ENCODE measurements at regions not wholly inside any gene's neighbourhood (a gene's known extent, or its start where the extent isn't known, plus 50 kb on each side); places are given as distances from the start of the nearest gene placed in this dataset.

DNA sequence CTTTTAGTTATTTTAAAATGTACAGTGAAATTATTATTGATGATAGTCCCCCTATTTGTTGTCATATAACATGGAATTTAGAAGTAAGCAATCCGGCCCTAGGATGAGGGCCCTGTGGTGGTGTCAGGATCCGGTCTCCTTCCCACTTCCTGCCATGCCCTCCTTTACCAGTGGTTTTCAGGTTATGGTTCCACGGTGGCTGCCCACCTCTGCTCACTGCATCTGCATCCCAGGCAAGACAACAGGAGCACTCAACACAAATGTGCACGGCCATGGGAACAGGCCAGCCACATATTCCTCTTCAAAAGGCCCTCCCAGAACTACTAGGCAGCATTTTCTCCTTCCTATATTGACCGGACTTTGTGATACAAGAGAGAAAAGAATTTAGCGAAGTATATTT lies 1007.2 kb downstream of the TBC1D22A start:
- no peak for DNase-seq (ENCODE audit: low read depth)

DNA sequence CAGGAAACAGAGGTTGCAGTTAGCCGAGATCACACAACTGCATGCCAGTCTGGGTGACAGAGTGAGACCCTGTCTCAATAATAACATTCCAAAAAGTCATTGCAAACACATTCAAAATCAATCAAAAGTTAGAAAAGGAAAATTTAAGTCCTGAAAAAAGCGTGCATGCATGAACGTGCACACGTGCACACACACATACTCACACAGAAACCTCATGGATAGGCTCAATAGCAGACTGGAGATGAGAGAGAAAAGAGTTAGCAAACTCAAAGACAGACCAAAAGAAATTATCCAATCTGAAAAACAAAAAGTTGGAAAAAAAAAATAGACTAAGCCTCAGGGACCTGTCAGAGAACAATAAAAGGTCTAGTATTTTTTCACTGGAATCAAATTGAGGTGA lies 1005.6 kb downstream of the TBC1D22A start:
- DNase-seq (ENCODE audit: low read depth), result no peak

DNA sequence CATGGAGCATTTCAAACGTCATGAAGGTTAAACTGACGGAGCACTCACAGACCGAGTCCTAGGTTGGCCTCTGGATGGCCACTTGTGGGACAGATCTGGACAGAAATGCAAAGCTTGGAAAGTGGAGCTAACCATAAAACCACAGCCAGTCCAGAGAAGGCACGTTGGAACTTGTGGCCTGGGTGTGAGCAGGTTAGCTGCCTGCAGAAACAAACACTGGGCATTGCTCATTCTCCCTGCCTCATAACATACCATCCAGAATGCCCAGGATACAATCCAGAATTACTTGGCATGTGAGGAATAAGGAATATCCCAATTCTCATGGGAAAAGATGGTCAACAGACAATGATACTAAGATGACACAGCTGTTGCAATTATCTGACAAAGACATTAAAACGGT lies 1005.0 kb downstream of the TBC1D22A start:
- DNase-seq (ENCODE audit: low read depth), result no peak

DNA sequence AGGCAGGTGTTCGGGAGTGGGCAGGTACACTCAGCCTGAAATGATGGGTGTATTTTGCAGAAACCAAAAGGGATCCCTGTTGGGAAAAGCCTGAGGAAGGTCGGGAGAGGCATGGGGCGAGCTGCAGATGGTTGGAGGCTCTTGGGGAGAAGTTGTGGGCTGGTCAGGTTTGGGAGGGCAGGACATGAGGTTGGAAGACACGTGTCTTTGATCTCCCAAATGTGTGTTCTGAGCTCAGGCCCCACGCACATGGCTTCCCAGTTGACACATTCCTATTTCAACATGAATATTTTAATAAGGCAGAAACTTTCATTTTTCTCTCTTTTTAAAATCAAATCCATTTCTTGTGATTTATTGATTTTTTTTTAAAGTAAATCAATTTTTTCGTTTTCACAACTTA lies 1003.3 kb downstream of the TBC1D22A start:
- DNase-seq (ENCODE audit: low read depth), result no peak

DNA sequence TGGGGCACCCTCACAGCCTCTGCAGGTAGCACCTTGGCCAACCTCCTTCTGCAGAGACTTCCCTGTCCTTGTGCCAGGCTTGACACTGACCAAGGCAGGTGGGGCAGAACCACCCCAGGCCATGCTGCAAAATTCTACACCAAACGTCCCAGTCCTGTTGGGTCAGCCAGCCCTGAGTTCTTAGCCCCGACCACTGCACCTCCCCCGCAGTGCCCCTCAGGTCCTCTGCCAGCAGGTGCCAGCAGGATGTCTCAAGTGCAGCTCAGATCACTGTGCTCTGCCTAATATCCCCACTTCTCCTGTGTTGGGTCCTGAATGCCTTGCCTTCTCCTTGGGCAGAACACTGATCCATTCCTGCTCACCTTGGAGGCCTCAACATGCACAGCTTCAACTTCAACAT lies 999.7 kb downstream of the TBC1D22A start:
- DNase-seq (ENCODE audit: low read depth), result no peak

DNA sequence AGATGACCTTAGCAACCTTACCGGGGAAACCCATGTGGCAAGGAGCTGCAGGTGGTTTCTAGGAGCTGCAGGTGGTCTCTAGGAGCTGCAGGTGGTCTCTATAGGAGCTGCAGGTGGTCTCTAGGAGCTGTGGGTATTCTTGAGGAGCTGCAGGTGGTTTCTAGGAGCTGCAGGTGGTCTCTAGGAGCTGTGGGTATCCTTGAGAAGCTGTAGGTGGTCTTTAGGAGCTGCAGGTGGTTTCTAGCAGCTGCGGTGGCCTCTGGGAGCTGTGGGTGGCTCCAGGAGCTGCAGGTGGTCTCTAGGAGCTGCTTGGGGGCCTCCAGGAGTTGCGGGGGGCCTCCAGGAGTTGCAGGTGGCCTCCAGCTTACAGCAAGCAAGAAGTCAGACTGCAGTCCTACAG lies 997.5 kb downstream of the TBC1D22A start:
- no peak for DNase-seq (ENCODE audit: low read depth)

DNA sequence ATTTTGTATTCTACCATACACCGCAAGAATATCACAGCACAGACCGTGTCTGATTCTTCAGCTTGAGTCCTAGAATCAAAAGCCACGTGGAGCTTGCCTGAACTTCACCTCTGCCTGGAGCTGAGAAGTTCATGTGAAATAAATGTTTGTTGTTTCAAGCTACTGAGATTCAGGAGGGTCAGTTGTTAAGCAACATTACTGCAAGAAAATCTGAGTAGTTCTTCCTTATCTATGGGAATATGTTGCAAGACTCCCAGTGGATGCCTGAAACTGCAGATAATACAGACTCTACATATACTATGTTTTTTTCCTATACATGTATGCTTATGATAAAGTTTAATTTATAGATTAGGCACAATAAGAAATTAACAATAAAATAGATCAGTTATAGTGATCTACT lies 995.3 kb downstream of the TBC1D22A start:
- no peak for DNase-seq (ENCODE audit: low read depth)

DNA sequence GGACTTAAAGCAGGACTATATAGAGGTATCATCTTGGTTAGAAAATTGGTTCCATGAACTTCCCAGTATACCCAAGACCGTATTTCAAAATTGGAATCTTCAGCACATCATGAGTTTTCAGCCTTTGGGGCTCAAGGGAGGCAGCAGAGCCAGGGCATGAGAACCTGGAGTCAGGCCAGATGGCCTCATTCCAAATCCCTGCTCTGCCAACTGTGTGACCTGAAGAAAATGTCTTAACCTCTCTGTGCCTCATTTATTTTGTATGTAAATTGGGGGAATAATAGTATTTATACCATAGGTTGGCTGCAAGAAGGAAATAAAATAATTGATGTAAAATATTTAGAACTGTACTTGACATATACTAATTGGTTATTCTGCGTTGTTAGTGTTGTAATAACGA lies 987.6 kb downstream of the TBC1D22A start:
- no peak for DNase-seq (ENCODE audit: low read depth)

DNA sequence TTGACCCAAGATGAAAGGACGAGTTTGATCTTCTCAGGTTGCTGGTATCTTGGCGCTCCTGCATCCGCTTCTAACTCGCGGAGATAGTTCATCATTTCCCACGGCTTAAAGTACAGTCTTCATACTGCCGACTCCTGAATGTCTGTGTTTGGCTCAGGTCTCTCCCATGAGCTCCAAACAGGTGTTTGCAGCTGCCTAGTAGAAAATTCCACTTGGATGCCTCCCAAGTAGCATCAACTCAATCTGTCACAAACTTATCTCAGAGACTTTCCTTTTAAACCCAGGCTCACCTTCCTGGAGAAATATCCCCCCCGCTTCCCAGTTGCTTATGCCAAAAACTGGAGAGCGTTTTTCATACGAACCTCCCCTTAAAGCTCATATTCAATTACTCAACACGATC lies 986.5 kb downstream of the TBC1D22A start:
- DNase-seq (ENCODE audit: low read depth), result no peak

DNA sequence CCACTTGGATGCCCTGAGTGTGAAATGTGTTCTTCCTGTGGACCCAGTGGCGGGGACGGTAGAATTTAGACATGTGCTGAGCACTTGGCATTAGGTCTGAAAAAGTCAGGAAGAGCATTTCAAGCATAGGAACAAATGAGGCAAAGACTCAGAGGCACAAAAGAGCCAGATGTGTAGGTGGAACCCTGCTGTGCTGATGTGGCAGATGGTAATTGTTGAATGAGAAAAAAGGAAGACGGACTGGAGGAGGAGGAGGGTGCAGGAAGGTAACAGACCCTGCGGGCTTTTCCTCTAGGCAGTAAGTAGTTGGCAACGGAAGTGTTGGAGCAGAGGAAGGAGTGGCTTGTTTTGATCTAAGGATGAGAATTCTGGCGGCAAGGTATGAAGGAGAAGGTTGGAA lies 985.8 kb downstream of the TBC1D22A start:
- DNase-seq (ENCODE audit: low read depth), result no peak

DNA sequence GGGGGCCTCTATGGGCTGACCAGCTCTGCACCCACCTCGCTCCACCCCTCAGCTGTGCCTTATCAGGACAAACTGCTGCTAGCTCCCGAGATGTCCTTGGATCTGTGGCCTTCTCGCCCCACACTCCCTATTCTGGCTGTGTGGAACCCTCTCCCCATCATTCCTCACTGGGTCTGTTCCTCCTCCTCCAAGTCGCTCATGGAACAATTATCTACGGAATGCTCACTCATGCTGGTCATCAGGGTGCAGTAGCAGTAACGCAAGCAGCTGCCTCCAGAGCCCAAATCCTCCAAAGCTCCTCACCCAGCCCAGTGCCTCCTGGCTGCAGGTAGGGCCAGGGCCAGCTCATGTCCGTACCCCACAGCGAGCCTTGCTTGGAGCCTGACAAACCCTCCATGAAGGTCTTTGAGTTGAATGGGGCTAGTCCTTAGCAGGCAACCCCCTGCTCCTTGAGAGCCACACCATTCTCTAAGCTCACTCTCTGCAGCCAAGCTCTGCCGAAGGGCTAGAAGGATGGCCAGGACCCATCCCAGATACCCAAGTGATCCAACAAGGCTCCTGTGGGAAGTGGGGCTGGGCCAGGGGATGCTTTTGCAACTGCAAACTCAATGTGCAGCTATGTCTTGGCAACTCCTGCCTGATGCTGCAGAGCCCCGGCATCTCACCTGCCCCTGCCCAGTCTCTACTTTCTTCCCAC lies 977.8 kb downstream of the TBC1D22A start:
- DNase-seq (ENCODE audit: low read depth), result no peak

DNA sequence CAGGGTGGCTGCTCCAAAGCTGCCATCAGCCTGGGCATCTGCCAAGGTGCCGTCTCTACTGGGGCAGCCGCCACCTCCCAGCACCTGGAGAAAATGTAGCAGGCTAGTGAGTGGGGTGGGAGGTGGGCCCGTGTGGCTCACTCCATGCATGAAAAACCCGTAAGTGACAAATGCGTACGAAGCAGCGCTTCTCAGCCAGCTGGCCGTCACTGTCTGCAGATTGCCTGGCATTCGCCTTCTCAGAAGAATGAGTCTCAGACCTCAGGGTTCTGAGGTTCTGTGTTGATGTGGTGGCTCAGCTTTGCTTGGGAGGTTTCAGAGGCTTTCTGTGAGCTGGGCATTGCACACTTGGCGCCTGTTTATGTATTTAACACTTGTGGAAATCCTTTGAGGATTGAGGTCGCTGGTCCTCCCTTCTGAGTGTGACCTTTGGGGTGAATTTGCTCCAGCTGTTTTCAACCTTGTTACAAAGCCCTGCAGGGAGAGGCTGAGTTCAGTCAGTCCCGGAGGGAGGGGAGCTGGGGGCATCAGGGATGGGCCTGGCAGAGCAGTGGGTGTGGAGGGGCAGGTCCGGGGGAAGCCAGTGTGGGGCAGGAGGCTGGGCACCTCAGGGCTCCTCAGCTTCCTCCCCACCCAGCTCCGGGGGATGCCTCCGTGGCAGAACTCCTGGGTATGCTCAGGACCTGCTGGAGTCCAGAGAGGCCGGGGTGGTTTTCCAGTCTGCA lies 977.0 kb downstream of the TBC1D22A start:
- no peak for DNase-seq (ENCODE audit: low read depth)

DNA sequence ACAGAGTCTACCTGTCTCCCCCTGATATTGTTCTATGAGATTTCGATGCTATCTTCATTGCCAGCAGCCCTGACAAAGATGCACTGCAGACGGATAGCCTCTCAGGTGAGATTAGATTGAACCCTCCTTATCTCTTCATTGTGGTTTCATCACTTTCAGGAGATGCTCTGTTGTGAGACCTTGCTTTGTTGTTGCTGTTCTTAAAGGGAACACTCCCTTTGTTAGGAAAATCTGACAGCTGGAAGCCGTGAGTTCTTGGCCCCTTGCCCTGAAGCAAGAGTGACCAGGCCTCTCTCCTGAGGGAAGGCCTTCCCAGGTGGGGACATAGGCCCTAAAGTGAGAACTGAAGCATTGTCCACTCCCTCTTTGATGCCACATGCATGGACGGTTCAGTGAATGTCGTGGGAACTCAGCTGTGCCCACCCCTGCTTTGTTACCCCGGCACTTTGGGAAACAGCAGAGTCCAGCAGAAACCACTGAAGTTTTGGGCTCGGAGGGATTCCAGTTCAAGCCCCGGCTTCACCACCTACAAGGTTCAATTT lies 976.1 kb downstream of the TBC1D22A start:
- no peak for DNase-seq (ENCODE audit: low read depth)

DNA sequence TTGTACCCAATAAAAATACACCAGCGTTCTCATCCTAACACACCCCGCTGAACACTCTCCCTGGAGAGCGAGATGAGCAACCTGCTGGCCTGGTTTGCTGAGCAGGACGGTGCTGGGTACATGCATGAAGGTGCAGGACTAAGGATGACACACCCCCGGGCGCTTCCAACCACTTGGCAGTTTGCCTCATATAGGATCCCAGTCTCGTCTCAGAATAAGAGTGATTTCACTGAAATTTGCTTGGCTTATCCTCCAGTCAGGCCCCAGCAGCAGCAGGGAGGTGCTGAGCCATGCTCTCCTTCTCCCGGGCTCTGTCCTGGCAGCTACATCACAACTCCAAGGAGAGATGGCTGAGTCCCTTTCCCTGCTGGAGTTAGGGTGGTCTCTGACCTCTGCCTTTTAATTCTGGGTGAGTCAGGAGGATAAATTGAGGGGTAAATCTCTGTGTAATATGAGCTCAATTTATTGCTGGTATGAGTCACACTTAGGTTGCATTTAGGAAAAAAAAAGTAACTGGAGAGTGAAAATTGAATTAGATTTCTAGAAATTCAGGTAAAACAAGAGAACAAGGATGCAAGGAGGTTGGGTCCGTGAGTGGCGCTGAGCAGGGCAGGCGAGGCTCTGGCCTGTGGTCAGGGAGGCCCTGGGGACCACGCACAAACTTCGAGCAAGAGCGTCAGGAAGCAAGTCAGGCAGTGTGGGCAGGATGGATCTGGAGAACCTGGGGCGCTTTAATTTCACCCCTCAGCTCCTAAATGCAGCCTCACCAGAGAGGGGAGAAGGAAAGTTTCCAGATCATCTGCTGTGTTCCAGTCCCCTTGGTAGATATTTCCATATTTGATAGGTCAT lies 974.0 kb downstream of the TBC1D22A start:
- no peak for DNase-seq (ENCODE audit: low read depth)

DNA sequence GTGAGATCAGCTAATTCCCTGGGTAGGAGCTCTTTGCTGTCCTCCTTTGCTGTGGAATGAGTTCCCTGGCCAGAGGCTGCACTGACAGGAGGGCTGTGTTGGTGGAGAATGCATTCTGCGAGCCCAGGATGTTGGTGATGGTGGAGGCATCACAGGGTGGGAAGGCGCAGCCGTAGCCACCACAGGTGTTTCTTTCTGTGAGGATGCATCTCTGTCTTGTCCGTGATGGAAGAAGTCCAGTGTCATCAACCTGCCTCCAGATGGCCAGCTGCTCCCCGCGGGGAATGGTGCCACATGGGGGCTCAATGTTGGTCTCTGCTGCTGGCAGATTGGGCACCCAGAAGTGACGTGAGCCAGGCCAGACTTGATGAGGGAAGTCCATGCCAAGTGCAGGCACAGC lies 972.1 kb downstream of the TBC1D22A start:
- no peak for DNase-seq (ENCODE audit: low read depth)

DNA sequence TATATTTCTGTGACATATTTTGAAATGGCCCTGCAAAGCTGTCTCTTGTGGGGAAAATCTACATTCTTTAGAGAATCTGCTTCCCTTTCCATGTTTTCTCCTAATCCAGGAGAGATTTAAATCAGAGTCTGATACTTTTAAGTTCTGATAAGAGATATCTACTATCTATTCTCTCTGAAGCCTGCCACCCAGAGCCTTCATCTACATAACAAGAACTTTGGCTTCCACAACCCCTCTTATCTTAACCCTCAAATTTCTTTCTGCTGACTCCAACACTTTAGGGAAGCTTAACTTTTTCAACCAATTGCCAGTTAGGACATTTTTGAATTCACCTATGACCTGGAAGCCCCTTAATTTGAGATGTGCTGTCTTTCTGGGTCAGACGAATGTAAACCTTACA lies 965.2 kb downstream of the TBC1D22A start:
- DNase-seq (ENCODE audit: low read depth), result no peak

DNA sequence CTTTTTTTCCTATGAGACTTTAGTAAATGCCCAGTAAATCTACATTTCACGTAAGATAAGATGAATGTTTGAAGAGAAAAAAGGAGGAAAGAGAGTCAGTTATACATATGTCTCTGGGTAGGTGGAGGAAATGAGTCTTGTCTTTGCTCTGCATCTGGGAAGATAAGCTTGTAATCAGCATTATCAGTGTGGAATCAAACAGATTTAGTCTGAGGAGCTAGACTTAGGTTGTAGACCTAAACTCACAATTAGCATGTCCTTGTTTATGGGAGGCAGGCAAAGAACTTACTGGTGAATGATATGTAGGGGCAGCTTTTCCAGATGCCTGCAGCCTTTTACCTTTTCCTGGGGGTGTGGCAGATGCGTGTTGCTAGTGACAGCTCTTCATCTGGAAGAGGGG lies 962.3 kb downstream of the TBC1D22A start:
- no peak for DNase-seq (ENCODE audit: low read depth)

DNA sequence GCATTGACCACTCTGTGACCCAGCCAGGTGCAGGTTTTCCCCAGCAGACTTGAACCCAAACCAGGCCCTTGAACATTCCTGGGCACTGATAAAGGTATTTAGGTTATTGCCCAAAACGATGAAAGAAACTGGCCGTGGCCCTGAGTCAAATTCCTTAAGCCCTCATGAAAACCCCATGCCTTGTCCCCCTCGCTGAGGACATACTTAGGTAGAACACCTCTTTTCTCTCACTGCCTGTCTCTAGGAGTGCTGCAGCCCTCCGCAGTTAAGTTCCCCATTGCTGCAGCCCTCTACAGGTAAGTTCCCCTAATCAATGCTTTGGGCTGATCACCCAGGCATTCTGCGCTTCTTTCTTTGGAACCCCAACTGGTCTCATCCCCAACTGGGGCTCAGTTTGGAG lies 961.6 kb downstream of the TBC1D22A start:
- DNase-seq (ENCODE audit: low read depth), result no peak

DNA sequence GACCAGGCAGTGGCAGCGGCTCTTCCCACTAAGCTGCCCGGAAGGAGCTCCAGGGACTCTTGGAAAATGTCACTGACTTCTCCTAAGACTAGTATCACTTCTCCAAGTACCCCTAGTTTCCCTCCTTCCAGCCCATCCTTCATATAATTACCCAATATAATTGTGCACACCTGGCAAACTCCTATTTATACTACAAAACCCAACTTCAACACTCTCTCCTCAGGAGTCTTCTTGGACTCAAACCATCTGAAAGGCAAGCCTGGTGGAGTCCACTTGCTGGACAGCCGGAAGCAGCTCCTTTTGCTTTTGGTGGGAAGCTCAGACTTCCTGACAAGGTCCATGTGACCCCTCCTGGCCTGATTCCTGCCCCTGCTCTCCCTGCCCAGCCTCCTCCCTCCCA lies 955.9 kb downstream of the TBC1D22A start:
- no peak for DNase-seq (ENCODE audit: low read depth)

DNA sequence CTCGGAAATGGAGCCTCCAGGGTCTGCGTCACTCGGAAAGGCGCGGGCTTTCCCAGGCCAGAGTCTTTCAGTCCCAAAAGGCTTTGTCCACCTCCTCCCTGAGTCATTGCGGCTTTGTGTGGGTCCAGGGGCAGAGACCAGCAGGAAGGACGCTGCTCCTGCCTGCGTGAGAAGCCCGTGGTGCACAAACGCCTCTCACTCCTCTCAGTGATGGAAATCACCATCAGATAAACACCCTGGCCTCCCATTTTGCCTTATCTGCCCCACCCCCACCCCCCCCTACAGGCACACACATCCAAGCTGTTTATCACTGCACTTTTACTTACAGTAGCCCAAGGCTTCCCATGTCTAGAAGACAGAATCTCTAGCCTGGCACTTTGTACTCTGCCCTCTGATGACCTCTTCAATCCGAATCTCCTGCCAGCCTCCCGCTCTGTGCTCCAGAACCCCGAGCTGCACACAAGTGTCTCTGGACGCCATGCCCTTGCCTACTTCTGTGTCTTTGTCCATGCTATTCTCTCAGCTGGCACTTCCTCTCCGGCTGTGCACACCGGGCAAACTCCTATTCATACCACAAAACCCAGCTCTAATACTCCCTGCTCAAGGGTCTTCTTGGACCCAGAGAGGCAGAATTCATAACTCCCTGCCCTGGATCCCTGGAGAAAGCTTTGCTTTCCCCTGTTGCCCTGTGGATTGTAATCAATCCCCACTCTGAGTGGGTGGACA lies 954.6 kb downstream of the TBC1D22A start:
- no peak for DNase-seq (ENCODE audit: low read depth)

DNA sequence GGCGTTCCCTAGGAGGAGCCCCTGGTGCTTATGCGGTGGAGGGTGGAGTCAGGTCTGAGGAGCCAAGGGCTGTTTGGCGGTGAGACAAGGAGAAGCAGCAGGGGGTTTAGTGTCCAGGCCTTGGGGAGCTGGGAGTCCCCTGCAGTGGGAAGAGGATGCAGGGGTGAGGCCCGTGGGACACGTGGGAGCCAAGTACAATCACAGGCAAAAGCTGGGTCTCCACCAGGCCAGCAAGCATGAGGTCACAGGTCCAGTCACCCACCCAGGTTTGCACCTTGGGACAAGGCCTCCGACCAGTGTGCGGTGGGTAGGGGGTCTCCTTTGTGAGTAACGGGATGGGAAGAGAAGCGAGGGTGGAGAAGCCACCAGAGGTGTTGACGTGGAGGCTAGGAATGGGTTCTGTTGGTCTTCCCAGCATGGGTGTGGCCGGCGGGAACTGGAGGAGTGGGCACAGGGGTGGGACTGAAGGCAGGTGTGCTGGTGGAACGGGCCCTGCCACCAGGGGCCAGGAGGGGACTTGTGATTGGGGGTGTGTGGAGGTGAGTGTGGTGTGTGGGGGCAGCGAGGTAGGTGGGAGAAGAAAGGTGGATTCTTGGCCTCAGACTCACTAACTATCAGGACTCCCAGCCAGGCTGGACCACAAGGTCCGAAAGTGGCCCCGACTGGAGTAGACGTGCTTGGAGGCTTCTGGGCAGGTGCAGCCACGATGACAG lies 953.6 kb downstream of the TBC1D22A start:
- no peak for DNase-seq (ENCODE audit: low read depth)

All from GM04503 (cell line).